HEK293 (cell line): ENCODE measurements at regions not wholly inside any gene's neighbourhood (a gene's known extent, or its start where the extent isn't known, plus 50 kb on each side); places are given as distances from the start of the nearest gene placed in this dataset.
"Not testable (repeated sequence)": the region's sequence is repeated elsewhere in the genome, so short reads cannot be mapped to it uniquely, and the experiment has no call there.

ENCODE experiments used
- CTCF ChIA-PET: fragments of 350-600 bp; formaldehyde crosslinking; extraction: SDS; loops from one replicate; lab custom pipeline; 2021; ENCODE audit warnings: antibody characterized with exemption; lab: Yijun Ruan, JAX
- POLR2A ChIA-PET: fragments of 300-600 bp; formaldehyde crosslinking; extraction: SDS; loops from one replicate; lab custom pipeline; 2020; ENCODE audit warnings: antibody characterized with exemption, inconsistent platforms; lab: Yijun Ruan, JAX
- H3K27ac ChIP-seq: fragments of 200-500 bp; sonication (Bioruptor generic); 2 replicates; pipeline ENCODE4 v1.5.1; 2014; ENCODE audit warnings: low read depth, low read length, control low read depth, inconsistent platforms; ENCODE audit errors: extremely low read depth
- H3K36me3 ChIP-seq, 2 experiments: fragments of 200-500 bp in 1 of 2; sonication (Bioruptor generic) in 1 of 2; 1 replicate in 1 of 2; 2 replicates in 1 of 2; pipeline ENCODE4 v1.5.1; 2014 to 2017; ENCODE audit warnings: inconsistent platforms in 2 of 2, low read length in 2 of 2; ENCODE audit not compliant: control insufficient read depth in 2 of 2, insufficient read depth in 1 of 2
- H3K4me1 ChIP-seq: fragments of 200-500 bp; sonication (Bioruptor generic); 2 replicates; pipeline ENCODE4 v1.5.1; 2014; ENCODE audit warnings: mild to moderate bottlenecking, low read length, inconsistent platforms; ENCODE audit not compliant: control insufficient read depth, insufficient read depth
- H3K4me3 ChIP-seq: 2 replicates; pipeline ENCODE4 v1.5.1; 2011; ENCODE audit warnings: low read depth, mild to moderate bottlenecking, control low read depth, low read length, moderate library complexity
- H3K9me3 ChIP-seq: fragments of 200-500 bp; sonication (Bioruptor generic); 2 replicates; pipeline ENCODE4 v1.5.1; 2014; ENCODE audit warnings: low read depth, low read length, inconsistent platforms; ENCODE audit not compliant: control insufficient read depth, insufficient read depth
- BCL11A ChIP-seq: fragments of 450-650 bp; formaldehyde crosslinking; IDR thresholded peaks from 2 replicates; pipeline ENCODE4 v1.5.1; 2016; ENCODE audit warnings: low read depth, missing biosample characterization, missing genetic modification characterization
- BCL11B ChIP-seq: fragments of 450-650 bp; formaldehyde crosslinking; IDR thresholded peaks from 2 replicates; pipeline ENCODE4 v1.5.1; 2016; ENCODE audit warnings: low read depth, missing biosample characterization, missing genetic modification characterization
- KLF1 ChIP-seq: fragments of 450-650 bp; formaldehyde crosslinking; IDR thresholded peaks from 2 replicates; pipeline ENCODE4 v1.5.1; 2016; ENCODE audit warnings: missing biosample characterization, missing genetic modification characterization
- PRDM10 ChIP-seq: fragments of 450-650 bp; formaldehyde crosslinking; IDR thresholded peaks from 2 replicates; pipeline ENCODE4 v1.5.1; 2016; ENCODE audit warnings: missing biosample characterization, missing genetic modification characterization
- ZBTB11 ChIP-seq: fragments of 450-650 bp; formaldehyde crosslinking; conservative IDR thresholded peaks from 2 replicates; pipeline ENCODE4 v1.5.1; 2016; ENCODE audit warnings: low read depth, missing biosample characterization, missing genetic modification characterization
- ZNF394 ChIP-seq: fragments of 450-650 bp; formaldehyde crosslinking; IDR thresholded peaks from 2 replicates; pipeline ENCODE4 v1.5.1; 2016; ENCODE audit warnings: missing biosample characterization, missing genetic modification characterization, mild to moderate bottlenecking, moderate library complexity, borderline replicate concordance
- ZNF433 ChIP-seq: fragments of 450-650 bp; formaldehyde crosslinking; IDR thresholded peaks from 2 replicates; pipeline ENCODE4 v1.5.1; 2016; ENCODE audit warnings: missing biosample characterization, missing genetic modification characterization, low read depth
- ZNF513 ChIP-seq: fragments of 450-650 bp; IDR thresholded peaks from 2 replicates; pipeline ENCODE4 v1.5.1; 2018; ENCODE audit warnings: missing biosample characterization, missing genetic modification characterization
- ZNF776 ChIP-seq: fragments of 450-650 bp; formaldehyde crosslinking; IDR thresholded peaks from 2 replicates; pipeline ENCODE4 v1.5.0; 2017; ENCODE audit warnings: missing biosample characterization, missing genetic modification characterization, borderline replicate concordance
- ZNF777 ChIP-seq: fragments of 450-650 bp; formaldehyde crosslinking; IDR thresholded peaks from 2 replicates; pipeline ENCODE4 v1.5.1; 2017; ENCODE audit warnings: missing biosample characterization, missing genetic modification characterization, borderline replicate concordance
- TF ChIP-seq, protein P1 (sequence below): fragments of 450-650 bp; formaldehyde crosslinking; IDR thresholded peaks from 2 replicates; pipeline ENCODE4 v1.5.1; 2017; ENCODE audit warnings: missing biosample characterization, missing genetic modification characterization

GRCh38 chr14:58746701-58747100 lies 108.9 kb downstream of the DACT1 start (continued):
- TF ChIP-seq ZNF513 (tag by site-specific recombination) (no peak), BCL11B (no peak), PRDM10 (no peak), ZNF433 (no peak)
- TF ChIP-seq, protein P1, sequence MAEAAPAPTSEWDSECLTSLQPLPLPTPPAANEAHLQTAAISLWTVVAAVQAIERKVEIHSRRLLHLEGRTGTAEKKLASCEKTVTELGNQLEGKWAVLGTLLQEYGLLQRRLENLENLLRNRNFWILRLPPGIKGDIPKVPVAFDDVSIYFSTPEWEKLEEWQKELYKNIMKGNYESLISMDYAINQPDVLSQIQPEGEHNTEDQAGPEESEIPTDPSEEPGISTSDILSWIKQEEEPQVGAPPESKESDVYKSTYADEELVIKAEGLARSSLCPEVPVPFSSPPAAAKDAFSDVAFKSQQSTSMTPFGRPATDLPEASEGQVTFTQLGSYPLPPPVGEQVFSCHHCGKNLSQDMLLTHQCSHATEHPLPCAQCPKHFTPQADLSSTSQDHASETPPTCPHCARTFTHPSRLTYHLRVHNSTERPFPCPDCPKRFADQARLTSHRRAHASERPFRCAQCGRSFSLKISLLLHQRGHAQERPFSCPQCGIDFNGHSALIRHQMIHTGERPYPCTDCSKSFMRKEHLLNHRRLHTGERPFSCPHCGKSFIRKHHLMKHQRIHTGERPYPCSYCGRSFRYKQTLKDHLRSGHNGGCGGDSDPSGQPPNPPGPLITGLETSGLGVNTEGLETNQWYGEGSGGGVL (tag by site-specific recombination): no peak

GRCh38 chr14:58747181-58747580 lies 109.4 kb downstream of the DACT1 start:
- TF ChIP-seq ZNF777 (tag by site-specific recombination) (no peak), ZNF776 (tag by site-specific recombination) (no peak), ZBTB11 (no peak), ZNF394 (no peak), KLF1 (tag by site-specific recombination) (no peak), BCL11A (tag by site-specific recombination) (no peak)
- no peak overlapping the region for H3K4me3 ChIP-seq
- CTCF ChIA-PET: interaction anchor here (0.6 kb wide), 1 partner anchor 1898 kb away, joined by 3 read pairs; no protein-coding TSS in a partner anchor
- H3K27ac ChIP-seq: no peak overlapping the region
- no peaks in the 10 kb centered on the region for H3K9me3 ChIP-seq
- H3K4me1 ChIP-seq: peaks cover 40% of the 10 kb centered on the region
- no peaks in the 10 kb centered on the region for H3K36me3 ChIP-seq
- POLR2A ChIA-PET: no interaction called here

DNA sequence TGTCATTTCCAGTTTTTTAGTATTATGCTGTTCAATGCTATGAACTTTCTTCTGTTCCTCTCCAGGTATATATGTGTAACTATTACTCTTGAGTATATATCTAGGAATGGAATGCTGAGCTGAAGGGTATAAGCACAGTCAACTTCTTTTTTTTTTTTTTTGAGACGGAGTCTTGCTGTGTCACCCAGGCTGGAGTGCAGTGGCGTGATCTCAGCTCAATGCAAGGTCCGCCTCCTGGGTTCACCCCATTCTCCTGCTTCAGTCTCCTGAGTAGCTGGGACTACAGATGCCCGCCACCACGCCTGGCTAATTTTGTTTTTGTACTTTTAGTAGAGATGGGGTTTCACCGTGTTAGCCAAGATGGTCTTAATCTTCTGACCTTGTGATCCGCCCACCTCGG lies 110.5 kb downstream of the DACT1 start:
- H3K9me3 ChIP-seq, H3K27ac ChIP-seq, H3K36me3 ChIP-seq, H3K4me3 ChIP-seq, POLR2A ChIA-PET: not testable (repeated sequence)
- CTCF ChIA-PET: interaction anchor here (0.6 kb wide), 1 partner anchor 341 kb away, joined by 3 read pairs; no protein-coding TSS in a partner anchor
- peaks cover 40% of the 10 kb centered on the region for H3K4me1 ChIP-seq
